WTC11 (cell line): ENCODE measurements at regions not wholly inside any gene's neighbourhood (a gene's known extent, or its start where the extent isn't known, plus 50 kb on each side); places are given as distances from the start of the nearest gene placed in this dataset.

Experiments used
- FOXJ3 ChIP-seq: sonication (generic); formaldehyde crosslinking; IDR thresholded peaks from 2 replicates; pipeline ENCODE4 v1.9.0; 2021; ENCODE audit warnings: missing genetic modification reagents, mild to moderate bottlenecking, borderline replicate concordance
- PRRX2 ChIP-seq: fragments of 250-450 bp; sonication (Bioruptor Pico); IDR thresholded peaks from 2 replicates; pipeline ENCODE4 v1.8.0; 2021; ENCODE audit warnings: mild to moderate bottlenecking
- SP1 ChIP-seq: sonication (generic); formaldehyde crosslinking; conservative IDR thresholded peaks from 2 replicates; pipeline ENCODE4 v1.8.1; 2022; ENCODE audit warnings: missing genetic modification reagents
- ZNF138 ChIP-seq: sonication (generic); formaldehyde crosslinking; conservative IDR thresholded peaks from 2 replicates; pipeline ENCODE4 v1.8.1; 2022; ENCODE audit warnings: mild to moderate bottlenecking, moderate library complexity, missing genetic modification reagents
- TF ChIP-seq, protein P1 (sequence below): fragments of 200-600 bp; IDR thresholded peaks from 2 replicates; pipeline ENCODE4 v1.8.0; 2022; ENCODE audit warnings: antibody characterized with exemption

DNA sequence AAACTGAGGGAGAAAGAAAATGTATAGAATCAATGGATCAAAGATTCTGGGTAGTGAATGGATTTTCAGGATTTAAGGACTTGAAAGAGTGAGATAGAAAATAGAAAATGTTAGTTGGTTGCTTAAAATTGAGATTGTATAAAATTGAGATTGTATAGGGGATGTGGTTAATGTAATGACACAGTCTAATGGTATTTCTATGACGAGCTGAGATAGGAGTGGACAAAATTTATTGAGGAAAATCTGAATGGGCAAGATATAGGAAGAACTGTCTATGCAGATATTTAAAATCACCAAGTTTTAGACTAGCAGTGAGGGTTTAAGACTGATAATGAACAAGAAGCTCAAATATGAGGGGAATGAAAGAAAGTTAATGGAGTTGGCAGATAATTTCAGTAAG lies 406.6 kb downstream of the NYAP2 start:
- TF ChIP-seq FOXJ3 (CRISPR knock-in tag) (no peak), ZNF138 (no peak), PRRX2 (CRISPR knock-in tag) (no peak), SP1 (CRISPR knock-in tag) (no peak)
- TF ChIP-seq, protein P1, sequence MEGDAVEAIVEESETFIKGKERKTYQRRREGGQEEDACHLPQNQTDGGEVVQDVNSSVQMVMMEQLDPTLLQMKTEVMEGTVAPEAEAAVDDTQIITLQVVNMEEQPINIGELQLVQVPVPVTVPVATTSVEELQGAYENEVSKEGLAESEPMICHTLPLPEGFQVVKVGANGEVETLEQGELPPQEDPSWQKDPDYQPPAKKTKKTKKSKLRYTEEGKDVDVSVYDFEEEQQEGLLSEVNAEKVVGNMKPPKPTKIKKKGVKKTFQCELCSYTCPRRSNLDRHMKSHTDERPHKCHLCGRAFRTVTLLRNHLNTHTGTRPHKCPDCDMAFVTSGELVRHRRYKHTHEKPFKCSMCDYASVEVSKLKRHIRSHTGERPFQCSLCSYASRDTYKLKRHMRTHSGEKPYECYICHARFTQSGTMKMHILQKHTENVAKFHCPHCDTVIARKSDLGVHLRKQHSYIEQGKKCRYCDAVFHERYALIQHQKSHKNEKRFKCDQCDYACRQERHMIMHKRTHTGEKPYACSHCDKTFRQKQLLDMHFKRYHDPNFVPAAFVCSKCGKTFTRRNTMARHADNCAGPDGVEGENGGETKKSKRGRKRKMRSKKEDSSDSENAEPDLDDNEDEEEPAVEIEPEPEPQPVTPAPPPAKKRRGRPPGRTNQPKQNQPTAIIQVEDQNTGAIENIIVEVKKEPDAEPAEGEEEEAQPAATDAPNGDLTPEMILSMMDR = no peak
